ENCODE measurements at regions not wholly inside any gene's neighbourhood (a gene's known extent, or its start where the extent isn't known, plus 50 kb on each side); places are given as distances from the start of the nearest gene placed in this dataset.

DNA sequence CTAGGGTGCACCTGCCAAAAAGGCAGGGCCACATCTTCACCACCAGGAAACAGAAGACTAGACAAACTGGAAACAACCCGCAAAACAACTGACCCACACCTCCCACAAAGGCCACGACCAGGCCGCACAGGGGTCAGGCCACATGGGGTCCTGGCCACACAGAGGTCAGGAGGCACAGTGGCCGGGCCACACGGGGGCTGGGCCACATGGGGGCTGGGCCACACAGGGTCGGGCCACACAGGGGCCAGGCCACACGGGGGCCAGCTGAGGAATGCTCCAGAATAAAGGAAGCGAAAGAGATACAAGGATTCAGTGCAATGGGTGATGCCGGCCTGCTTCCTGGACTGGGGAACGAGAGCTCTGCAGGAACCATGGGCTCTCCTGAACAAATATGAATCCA is 91.6 kb downstream of the OLFM1 start:
- no peak for ATAC-seq
- no peaks in the 10 kb centered on the region for H3K9me3 ChIP-seq
- FAIRE-seq, result no peak
- H3K4me2 ChIP-seq, result no peak overlapping the region
- CTCF ChIA-PET, result interaction anchor here (0.7 to 1.1 kb wide), 4 partner anchors 13 to 234 kb away, joined by 3 read pairs; no protein-coding TSS in a partner anchor
- H3K27ac ChIP-seq, result no peak overlapping the region
- WGBS (ENCODE audit: missing lambda C conversion rate), result 76% methylated on average over 5 of the region's 10 CpGs
- H3K4me3 ChIP-seq, result no peak overlapping the region
- TF ChIP-seq, protein P1, sequence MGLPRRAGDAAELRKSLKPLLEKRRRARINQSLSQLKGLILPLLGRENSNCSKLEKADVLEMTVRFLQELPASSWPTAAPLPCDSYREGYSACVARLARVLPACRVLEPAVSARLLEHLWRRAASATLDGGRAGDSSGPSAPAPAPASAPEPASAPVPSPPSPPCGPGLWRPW (IDR thresholded peaks at IDR 0.05), result no peak
- TF ChIP-seq KDM5A (IDR thresholded peaks at IDR 0.05) (no peak), RAD21 (conservative IDR thresholded peaks at IDR 0.05 in 1 of 2, IDR thresholded peaks at IDR 0.05 in 1 of 2) (no peak), RCOR1 (IDR thresholded peaks at IDR 0.05; ENCODE audit: low read depth, low read length) (no peak), HOXA7 (CRISPR knock-in tag; IDR thresholded peaks at IDR 0.05) (no peak), HEYL (CRISPR knock-in tag; IDR thresholded peaks at IDR 0.05) (no peak), CBX8 (IDR thresholded peaks at IDR 0.05) (no peak), MAFK (IDR thresholded peaks at IDR 0.05; ENCODE audit: partially characterized antibody) (no peak), BHLHE40 (IDR thresholded peaks at IDR 0.05; ENCODE audit: low read depth, low read length) (no peak), POLR2A (IDR thresholded peaks at IDR 0.05; ENCODE audit: low read length) (no peak), RFX5 (IDR thresholded peaks at IDR 0.05) (no peak), TFCP2L1 (CRISPR knock-in tag; IDR thresholded peaks at IDR 0.05) (no peak), GATA3 (IDR thresholded peaks at IDR 0.05; ENCODE audit: borderline replicate concordance) (no peak), ZFP36 (IDR thresholded peaks at IDR 0.05; ENCODE audit: borderline replicate concordance, partially characterized antibody) (no peak)
- TF ChIP-seq, protein P2, sequence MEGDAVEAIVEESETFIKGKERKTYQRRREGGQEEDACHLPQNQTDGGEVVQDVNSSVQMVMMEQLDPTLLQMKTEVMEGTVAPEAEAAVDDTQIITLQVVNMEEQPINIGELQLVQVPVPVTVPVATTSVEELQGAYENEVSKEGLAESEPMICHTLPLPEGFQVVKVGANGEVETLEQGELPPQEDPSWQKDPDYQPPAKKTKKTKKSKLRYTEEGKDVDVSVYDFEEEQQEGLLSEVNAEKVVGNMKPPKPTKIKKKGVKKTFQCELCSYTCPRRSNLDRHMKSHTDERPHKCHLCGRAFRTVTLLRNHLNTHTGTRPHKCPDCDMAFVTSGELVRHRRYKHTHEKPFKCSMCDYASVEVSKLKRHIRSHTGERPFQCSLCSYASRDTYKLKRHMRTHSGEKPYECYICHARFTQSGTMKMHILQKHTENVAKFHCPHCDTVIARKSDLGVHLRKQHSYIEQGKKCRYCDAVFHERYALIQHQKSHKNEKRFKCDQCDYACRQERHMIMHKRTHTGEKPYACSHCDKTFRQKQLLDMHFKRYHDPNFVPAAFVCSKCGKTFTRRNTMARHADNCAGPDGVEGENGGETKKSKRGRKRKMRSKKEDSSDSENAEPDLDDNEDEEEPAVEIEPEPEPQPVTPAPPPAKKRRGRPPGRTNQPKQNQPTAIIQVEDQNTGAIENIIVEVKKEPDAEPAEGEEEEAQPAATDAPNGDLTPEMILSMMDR (IDR thresholded peaks at IDR 0.05), result no peak
- TF ChIP-seq, protein P3, sequence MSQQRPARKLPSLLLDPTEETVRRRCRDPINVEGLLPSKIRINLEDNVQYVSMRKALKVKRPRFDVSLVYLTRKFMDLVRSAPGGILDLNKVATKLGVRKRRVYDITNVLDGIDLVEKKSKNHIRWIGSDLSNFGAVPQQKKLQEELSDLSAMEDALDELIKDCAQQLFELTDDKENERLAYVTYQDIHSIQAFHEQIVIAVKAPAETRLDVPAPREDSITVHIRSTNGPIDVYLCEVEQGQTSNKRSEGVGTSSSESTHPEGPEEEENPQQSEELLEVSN (IDR thresholded peaks at IDR 0.05; ENCODE audit: borderline replicate concordance, low read depth), result no peak
- TF ChIP-seq, protein P4, sequence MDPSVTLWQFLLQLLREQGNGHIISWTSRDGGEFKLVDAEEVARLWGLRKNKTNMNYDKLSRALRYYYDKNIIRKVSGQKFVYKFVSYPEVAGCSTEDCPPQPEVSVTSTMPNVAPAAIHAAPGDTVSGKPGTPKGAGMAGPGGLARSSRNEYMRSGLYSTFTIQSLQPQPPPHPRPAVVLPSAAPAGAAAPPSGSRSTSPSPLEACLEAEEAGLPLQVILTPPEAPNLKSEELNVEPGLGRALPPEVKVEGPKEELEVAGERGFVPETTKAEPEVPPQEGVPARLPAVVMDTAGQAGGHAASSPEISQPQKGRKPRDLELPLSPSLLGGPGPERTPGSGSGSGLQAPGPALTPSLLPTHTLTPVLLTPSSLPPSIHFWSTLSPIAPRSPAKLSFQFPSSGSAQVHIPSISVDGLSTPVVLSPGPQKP (IDR thresholded peaks at IDR 0.05; ENCODE audit: low read depth, low read length), result no peak
- TF ChIP-seq, protein P5, sequence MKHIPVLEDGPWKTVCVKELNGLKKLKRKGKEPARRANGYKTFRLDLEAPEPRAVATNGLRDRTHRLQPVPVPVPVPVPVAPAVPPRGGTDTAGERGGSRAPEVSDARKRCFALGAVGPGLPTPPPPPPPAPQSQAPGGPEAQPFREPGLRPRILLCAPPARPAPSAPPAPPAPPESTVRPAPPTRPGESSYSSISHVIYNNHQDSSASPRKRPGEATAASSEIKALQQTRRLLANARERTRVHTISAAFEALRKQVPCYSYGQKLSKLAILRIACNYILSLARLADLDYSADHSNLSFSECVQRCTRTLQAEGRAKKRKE (CRISPR knock-in tag; IDR thresholded peaks at IDR 0.05; ENCODE audit: low read depth), result no peak
- no peak for DNase-seq (ENCODE audit: low read depth in 1 of 2, low spot score in 1 of 2)
- no peaks in the 10 kb centered on the region for H3K4me1 ChIP-seq
- POLR2A ChIA-PET, result no interaction called here

DNA sequence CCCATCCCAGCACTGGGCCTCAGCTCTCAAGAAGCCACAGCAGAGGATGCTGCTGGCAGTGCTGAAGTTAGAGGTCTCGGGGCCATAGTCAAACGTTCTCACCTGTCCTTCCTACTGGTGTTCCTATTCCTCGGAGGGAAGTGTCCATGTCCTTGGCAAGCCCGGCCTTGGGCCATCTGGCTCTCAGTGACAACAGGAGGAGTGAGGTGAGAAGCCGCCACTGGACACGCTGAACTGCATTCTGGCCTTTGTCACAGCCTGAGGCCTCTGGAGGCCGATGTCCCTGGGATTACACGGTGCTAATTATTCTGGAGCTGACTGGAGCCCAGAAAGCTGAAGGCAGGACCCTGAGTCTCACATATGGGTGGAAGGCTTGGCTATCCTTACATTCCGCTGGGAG is 92.5 kb downstream of the OLFM1 start:
- Histone ChIP-seq H3K4me2 (no peak overlapping the region), H3K4me3 (no peak overlapping the region), H3K9me3 (no peaks in the 10 kb centered on the region), H3K4me1 (no peaks in the 10 kb centered on the region), H3K27ac (no peak overlapping the region)
- ChIA-PET CTCF (interaction anchor here (0.9 to 1.0 kb wide), 2 partner anchors 8 to 100 kb away, joined by 3 to 6 read pairs; no protein-coding TSS in a partner anchor), POLR2A (no interaction called here)
- ATAC-seq (no peak), FAIRE-seq (no peak), DNase-seq (ENCODE audit: low read depth in 1 of 2, low spot score in 1 of 2) (no peak)
- 61% methylated on average over 4 of the region's 9 CpGs for WGBS (ENCODE audit: missing lambda C conversion rate)
- TF ChIP-seq, protein P3 (IDR thresholded peaks at IDR 0.05; ENCODE audit: borderline replicate concordance, low read depth), result no peak

DNA sequence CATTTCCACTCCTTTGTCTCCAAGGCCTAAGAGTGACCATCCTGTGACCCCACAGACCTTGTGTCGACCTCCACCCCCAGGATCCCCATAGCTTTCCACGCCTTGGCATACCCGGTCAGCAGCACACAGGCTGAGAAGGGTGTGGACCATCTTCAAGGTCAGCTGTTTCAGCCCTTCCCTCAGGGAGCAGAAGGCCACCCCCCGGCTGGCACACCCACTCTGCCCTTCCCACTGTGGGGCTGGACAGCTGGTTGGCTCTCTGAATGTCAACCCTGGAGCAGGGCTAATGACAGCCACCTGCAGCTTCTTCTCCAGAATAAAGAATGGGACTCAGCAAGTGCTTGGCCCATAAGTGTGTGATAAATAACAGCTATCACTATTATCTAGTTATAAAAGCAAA is 93.1 kb downstream of the OLFM1 start:
- POLR2A ChIA-PET, result no interaction called here

More for the DNA sequence above, 93.1 kb downstream of the OLFM1 start:
- ATAC-seq (no peak), FAIRE-seq (no peak), DNase-seq (ENCODE audit: low read depth in 1 of 2, low spot score in 1 of 2) (no peak)
- CTCF ChIA-PET, result interaction anchor here (1.0 kb wide), 1 partner anchor 9 kb away, joined by 6 read pairs; no protein-coding TSS in a partner anchor
- Histone ChIP-seq H3K4me3 (no peak overlapping the region), H3K4me1 (no peaks in the 10 kb centered on the region), H3K9me3 (no peaks in the 10 kb centered on the region), H3K27ac (no peak overlapping the region), H3K4me2 (no peak overlapping the region)
- 0% methylated on average over 2 of the region's 4 CpGs for WGBS (ENCODE audit: missing lambda C conversion rate)
- TF ChIP-seq HOXA7 (CRISPR knock-in tag; IDR thresholded peaks at IDR 0.05), result no peak
- TF ChIP-seq JUNB (IDR thresholded peaks at IDR 0.05), result no peak
- TF ChIP-seq CHD4 (IDR thresholded peaks at IDR 0.05; ENCODE audit: borderline replicate concordance), result no peak

Measured in A549 (cell line).